Heart left ventricle (tissue), 13 donors: ENCODE measurements at regions not wholly inside any gene's neighbourhood (a gene's known extent, or its start where the extent isn't known, plus 50 kb on each side); places are given as distances from the start of the nearest gene placed in this dataset.

Experiments used
- POLR2A ChIP-seq, 2 donors: fragments of 450-650 bp; IDR thresholded peaks; one replicate each; pipeline ENCODE4 v1.6.1; 2017; ENCODE audit warnings: antibody characterized with exemption in 2 of 2, mild to moderate bottlenecking in 2 of 2, moderate library complexity in 2 of 2
- TF ChIP-seq, protein P1 (sequence below), 12 donors: fragments of 200-600 bp; sonication (generic) in 4 of 12; IDR thresholded peaks; one replicate each; pipeline versions ENCODE4 v1.5.0 to v1.8.0; 2018 to 2022; ENCODE audit warnings: antibody characterized with exemption in 12 of 12, mild to moderate bottlenecking in 5 of 12
- donor health status: ischemic (EF 13 %, LVEDD 7.1; RV severe dilation, severe dysfunction).
- donor health status: DM: no; HTN: yes; CAD: no.
- donor health status: DM: no; HTN: no; CAD: no.
- donor health status: ischemic (EF 25% LVEDD 6.9; RV normal size, moderate dysfunction).
- donor health status: ischemic (EF 25% LVEDD 5.7; RV mildly dilated, moderate dysfunction).
- donor health status: ischemic (EF 35%, LVEDD 5.7; RV mildly dilated, moderate dysfunction).
- donor health status: nonischemic (EF 11% LVEDD 7.7; RV severe dilation, severe dysfunction).
- donor health status: DM: yes; HTN: yes; CAD: no.
- donor health status: PGD.
- donor health status: ischemic (EF 29% LVEDD 5.4; RV normal size, mild dysfunction).
- donor health status: nonischemic (EF 23%, LVEDD 6.1; RV moderate dilation, normal function).

DNA sequence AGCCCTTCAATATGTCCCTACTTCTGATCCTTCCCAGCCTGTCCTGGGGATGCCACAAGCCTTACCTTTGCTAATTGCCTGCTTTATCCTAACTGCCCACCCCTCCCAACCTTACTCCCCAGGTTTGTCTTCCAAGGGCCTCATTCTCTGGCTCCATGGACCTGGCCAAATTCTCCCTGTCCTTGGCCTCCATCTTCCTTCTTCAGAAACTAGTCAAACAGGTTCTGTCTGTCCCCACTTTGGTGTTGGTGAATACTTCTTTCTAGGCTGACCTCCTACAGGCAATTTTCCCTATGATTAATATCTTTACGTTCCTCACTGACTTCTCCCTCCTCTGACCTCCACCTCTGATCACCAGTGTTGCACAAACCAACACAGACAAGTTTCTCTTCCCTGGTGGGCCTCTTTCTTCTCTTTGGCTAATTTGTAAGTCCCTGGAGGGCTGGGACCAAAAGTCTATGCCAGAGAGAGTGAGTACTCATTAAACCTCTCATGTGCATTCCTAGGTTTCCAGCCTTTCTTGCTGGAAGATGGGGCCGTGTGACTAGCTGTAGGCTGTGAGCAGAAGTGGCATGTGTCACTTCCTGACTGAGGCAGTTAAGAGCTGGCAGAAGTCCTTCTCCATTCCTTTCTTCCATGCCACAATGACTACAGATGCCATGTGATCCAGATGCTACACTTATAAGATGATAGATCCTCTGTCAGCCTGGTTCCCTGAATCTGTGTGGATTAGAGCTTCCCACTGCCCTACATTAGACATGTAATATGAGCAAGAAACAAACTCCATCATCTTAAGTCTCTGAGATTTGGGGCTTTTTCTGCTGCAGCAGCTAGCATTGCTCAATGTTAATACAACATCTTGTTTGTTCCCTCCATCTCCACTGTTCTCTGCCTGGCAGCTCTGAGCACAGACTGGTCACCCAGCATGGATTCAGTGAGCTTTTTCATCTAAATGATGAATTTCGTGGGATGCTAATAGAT is 382.7 kb downstream of the RPS24 start:
- TF ChIP-seq, protein P1, sequence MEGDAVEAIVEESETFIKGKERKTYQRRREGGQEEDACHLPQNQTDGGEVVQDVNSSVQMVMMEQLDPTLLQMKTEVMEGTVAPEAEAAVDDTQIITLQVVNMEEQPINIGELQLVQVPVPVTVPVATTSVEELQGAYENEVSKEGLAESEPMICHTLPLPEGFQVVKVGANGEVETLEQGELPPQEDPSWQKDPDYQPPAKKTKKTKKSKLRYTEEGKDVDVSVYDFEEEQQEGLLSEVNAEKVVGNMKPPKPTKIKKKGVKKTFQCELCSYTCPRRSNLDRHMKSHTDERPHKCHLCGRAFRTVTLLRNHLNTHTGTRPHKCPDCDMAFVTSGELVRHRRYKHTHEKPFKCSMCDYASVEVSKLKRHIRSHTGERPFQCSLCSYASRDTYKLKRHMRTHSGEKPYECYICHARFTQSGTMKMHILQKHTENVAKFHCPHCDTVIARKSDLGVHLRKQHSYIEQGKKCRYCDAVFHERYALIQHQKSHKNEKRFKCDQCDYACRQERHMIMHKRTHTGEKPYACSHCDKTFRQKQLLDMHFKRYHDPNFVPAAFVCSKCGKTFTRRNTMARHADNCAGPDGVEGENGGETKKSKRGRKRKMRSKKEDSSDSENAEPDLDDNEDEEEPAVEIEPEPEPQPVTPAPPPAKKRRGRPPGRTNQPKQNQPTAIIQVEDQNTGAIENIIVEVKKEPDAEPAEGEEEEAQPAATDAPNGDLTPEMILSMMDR (IDR thresholded peaks at IDR 0.05), result no peak
- TF ChIP-seq POLR2A (IDR thresholded peaks at IDR 0.05), result no peak
